SHP77 treated with DMSO at 0.1 percent for 48 hours (cell line): ENCODE measurements at regions not wholly inside any gene's neighbourhood (a gene's known extent, or its start where the extent isn't known, plus 50 kb on each side); places are given as distances from the start of the nearest gene placed in this dataset.
"Not testable (repeated sequence)": the region's sequence is repeated elsewhere in the genome, so short reads cannot be mapped to it uniquely, and the experiment has no call there.

Experiments
- DNase-seq: peaks from one replicate; lab custom pipeline; 2025; lab: John Stamatoyannopoulos, UW

GRCh38 chr12:97616946-97617345, 154.3 kb downstream of the RMST start:
- no peak for DNase-seq

GRCh38 chr12:97628962-97629361, 166.4 kb downstream of the RMST start:
- DNase-seq, result no peak

GRCh38 chr12:97629382-97629781, 166.8 kb downstream of the RMST start:
- no peak for DNase-seq

DNA sequence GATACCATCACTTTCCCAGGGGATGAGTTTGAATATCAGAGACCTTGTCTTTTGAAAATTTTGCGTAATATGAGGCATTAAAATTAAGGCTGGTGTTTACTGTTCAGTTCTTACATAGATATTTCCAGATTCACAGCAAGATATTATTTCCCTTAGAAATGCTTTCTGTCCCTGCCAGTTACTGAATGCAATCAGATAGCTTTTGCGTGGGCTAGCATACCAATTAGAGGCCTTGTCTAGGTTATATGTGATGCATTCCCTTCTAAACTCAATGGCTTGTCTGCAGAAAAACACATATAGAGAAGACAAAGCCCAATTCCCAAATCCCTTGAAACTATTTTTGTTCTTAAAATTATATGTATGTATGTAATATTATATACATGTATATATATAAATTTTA, 167.8 kb downstream of the RMST start:
- no peak for DNase-seq

DNA sequence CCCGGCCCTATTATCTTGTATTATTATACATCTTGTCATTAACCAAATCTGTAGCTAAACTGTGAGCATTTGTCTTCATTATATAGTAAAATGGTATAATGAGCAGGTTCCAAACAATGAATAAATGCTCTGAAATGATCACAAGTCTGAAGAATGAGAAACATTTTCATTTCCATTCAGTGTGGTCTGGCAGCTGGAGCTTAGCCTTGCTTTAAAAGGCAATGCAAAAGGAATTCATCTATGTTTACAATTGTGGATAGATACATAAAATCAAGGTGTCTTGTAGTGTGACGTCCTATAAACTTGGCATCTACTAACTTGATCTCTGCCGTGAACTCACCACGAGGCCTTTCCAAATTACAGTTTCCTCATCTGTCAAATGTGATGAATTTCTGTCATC, 168.3 kb downstream of the RMST start:
- no peak for DNase-seq

DNA sequence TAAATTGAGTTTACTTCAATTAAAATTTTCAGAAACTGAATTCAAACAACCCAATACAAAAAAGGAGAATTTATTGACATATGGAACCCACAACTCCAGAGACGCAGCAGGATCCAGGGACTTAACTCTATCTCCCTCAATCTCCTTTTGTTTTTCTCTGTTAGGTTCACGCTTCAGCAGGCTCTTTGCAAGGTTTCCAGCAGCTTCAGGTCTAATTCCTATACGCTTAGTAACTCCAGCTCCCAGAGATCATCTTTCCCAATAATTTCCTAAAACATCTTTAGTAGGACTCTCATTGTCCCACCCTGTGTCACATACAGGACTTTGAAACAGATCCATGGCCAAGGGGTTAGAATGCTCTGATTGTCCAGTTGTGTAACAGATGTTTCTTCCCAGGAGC, 175.2 kb downstream of the RMST start:
- no peak for DNase-seq

GRCh38 chr12:97638739-97639138, 176.1 kb downstream of the RMST start:
- no peak for DNase-seq

GRCh38 chr12:97639702-97640101, 177.1 kb downstream of the RMST start:
- DNase-seq, result no peak

- no peak for DNase-seq
Observed at GRCh38 chr12:97640826-97641225, 178.2 kb downstream of the RMST start.

DNA sequence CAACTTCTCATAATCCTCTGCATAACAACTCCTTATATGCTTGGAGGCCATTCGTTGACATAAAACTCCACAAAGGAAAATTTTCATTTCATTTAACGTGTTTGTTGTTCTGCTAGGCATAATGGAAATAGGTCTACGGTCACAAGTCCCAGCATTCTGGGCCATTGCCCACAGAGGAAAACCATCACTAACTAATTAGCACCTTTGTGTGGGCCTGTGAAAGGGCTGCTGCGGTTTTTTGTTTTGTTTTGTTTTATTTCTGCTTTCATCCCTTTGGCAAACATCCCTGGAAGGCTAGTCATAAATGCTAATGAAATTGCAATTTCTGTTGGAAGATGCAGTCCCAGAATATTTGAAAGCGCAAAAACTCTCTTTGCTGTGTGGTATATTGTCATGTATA, 180.3 kb downstream of the RMST start:
- no peak for DNase-seq

DNA sequence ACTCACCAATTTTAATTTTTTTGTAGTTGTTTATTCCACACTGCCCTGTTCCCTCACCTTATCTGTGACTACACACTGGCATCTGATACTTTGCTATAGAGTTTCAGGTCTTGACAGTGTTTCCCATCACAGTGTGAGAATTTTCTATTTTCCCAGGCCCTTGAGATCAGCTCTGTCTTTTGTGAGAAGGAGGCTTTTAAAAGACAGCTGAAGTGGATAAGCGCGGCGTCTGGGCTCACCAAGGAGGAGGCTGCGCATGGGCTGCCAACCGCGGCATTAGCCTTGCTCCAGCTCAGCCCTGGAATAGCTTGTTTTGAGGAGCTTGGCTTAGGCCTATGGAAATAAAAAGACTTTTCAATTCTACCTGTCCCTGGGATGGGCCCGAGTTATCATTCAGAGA, 181.3 kb downstream of the RMST start:
- DNase-seq, result no peak

DNA sequence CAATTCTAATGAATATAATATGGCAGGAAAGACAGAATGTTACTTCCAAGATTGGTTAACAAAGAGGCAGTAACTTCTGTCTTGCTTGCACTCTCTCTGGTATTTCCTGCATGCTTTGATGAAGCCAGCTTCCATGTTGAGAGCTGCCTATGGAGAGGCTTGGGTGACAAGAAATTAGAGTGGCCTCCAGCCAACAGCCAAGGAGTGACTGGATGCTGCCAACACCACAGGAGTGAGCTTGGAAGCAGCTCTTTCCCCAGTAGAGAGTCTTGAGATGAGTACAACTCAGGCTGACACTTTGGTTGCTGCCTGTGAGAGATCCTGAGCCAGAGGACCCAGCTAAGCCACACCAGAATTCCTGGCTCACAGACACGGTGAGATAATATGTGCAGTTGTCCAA, 183.1 kb downstream of the RMST start:
- DNase-seq, result no peak

GRCh38 chr12:97647142-97647541, 184.5 kb downstream of the RMST start:
- DNase-seq, result no peak

- DNase-seq, result no peak
Observed at GRCh38 chr12:97650242-97650641, 187.6 kb downstream of the RMST start.

- DNase-seq, result not testable (repeated sequence)
Observed at GRCh38 chr12:97656548-97656947, 193.9 kb downstream of the RMST start.

GRCh38 chr12:97659117-97659880, 196.7 kb downstream of the RMST start:
- no peak for DNase-seq

DNA sequence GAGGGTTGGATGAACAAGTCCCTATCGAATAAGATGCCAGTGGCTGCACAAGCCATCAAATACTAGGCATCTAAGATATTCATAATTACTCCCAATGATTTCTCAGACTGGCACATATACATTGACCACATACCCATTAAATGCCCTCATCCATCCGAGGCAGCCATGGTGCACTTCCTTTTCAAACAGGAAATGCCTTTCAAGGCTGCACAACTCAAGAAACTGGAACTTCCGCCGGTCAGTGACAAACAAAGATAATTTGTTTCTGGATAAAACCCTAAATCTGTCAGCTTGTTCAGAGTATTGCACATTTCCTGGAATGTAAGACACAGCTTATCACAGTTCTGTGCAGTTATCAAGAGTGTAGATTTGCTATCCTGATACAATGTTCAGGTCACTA, 203.7 kb downstream of the RMST start:
- no peak for DNase-seq

- DNase-seq, result no peak
Observed at GRCh38 chr12:97672870-97673269, 210.3 kb downstream of the RMST start.

DNA sequence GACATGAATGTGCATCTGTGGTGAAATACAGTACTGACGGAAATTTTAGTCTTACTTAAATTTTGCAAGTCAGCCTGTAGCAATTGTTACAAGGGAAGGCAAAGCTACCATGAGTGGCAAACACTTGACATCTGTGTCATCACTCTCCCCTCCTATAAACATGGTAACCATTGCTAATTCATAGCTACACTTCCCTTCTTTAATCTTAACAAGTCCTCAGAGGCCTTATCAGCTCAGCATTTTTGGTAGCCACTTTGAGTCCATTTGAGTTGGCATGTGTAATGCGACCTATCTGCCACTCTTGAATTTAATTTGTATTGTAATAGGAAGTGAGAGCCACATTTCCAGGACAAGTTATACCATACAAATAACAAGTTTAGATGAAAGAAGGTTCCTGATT, 218.1 kb downstream of the RMST start:
- DNase-seq, result no peak

DNA sequence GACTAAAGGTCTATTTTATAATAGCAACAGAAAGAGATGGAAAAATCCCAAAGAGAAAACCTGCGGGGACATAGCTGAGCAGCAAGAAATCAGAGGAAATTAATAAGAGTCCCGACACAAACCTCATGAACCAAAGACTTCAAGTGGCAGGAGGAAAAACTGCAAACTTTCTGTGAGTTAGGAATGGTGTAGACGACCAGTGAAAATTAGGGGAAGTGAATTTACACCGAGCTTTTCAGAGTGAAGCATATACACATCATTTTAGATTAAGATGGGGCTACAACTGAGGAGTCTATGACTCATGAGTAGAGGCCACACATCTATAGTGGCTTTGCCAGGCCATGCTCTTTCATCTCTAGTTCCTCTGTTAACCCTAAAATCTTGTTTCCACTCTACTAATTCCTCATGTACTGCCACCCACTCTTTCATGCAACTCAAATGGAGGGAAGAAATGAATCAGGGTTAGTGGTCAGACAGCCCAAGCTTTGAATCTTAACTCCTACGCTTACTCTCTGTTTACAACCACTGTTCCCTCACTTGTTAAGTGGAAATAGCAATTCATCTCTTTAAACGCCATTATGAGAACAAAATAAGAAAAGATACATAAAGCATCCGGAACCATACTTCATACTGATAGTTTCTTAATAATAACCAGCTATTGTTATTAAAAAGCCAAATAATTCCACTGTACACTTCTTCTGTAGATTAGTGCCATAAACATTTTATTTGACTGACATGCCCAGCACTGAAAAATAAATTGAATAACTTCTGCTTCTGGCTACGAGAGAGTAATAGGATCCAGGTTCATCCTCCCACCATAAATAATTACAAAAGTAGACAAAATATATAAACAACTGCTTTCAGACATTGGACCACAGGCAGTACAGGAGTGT, 219.3 kb downstream of the RMST start:
- no peak for DNase-seq

DNA sequence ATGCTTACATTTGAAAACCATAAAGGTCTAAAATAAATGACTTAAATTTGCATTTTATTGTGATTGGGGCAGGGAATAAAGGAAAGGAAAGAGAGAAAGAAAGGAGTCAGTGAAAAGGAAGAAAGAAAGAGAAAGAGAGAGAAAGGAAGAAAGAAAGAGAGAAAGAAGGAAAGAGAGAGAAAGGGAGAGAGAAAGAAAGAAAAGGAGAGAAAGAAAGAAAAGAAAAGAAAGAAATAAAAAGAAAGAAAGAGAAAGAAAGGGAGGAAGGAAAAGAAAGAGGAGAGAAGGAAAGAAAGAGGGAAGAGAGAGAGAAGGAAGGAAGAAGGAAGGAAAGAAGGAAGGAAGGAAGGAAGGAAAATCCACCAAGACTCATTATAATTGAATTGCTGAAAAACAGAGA, 222.8 kb downstream of the RMST start:
- DNase-seq, result no peak

DNA sequence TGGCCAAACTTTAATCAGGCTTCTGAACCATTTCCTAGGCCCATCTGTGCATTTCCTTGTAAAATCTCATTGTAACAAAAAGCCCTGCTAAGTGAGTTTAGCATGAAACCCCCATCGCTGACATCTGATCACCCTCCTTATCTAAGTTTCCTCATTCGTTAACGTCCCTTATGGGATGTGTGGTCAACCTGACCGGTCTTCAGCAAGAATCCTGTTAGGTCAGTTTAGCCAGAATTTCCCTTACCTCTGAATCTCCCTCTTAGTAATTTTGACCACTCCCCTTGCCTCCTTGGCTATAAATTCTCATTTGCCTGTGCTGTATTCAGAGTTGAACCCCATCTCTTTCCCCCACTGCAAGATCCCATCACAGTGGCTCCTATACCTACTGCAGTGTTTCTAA, 239.3 kb downstream of the RMST start:
- DNase-seq, result no peak

GRCh38 chr12:97711392-97711791, 248.8 kb downstream of the RMST start:
- DNase-seq, result no peak
